ENCODE measurements at regions not wholly inside any gene's neighbourhood (a gene's known extent, or its start where the extent isn't known, plus 50 kb on each side); places are given as distances from the start of the nearest gene placed in this dataset.

- TF ChIP-seq CTCF (IDR thresholded peaks at IDR 0.05; ENCODE audit: insufficient read depth, low read depth, low read length) (no peak), EZH2 (IDR thresholded peaks at IDR 0.05; ENCODE audit: insufficient read depth, low read length) (no peak)
These were observed 603.9 kb downstream of the PCDH17 start for GRCh38 chr13:58235454-58235853.
